ENCODE measurements at regions not wholly inside any gene's neighbourhood (a gene's known extent, or its start where the extent isn't known, plus 50 kb on each side); places are given as distances from the start of the nearest gene placed in this dataset.

DNA sequence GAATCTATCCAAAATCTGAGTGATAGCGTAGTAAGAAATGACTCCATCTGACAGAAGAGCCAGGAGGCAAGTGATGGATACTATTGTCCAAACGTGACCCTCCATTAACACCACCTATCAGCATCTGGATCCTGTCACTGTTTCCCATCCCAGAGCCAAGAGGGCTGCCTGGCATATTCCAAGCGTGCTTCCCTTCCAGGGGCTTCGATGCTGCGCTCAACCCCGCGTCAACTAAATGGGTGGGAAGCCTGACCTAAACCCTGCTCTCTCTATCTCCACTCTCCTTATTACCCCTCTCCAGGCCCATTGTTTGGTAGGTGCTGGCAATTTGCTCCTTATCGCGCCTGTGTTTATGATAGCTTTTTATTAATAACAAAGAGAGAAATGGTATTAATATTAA is 83.2 kb downstream of the NR2F2 start:
- Mint-ChIP-seq H3K4me3 (ENCODE audit: unreplicated experiment) (no peak overlapping the region), H3K36me3 (ENCODE audit: unreplicated experiment) (no peaks in the 10 kb centered on the region), H3K27me3 (ENCODE audit: unreplicated experiment) (peaks cover 47% of the 10 kb centered on the region), H3K9me3 (ENCODE audit: unreplicated experiment) (peaks cover 12% of the 10 kb centered on the region), H3K4me1 (ENCODE audit: low read depth, unreplicated experiment) (peaks cover 2% of the 10 kb centered on the region), H3K27ac (ENCODE audit: unreplicated experiment) (no peak overlapping the region)
- no peak for DNase-seq
- TF ChIP-seq, protein P1, sequence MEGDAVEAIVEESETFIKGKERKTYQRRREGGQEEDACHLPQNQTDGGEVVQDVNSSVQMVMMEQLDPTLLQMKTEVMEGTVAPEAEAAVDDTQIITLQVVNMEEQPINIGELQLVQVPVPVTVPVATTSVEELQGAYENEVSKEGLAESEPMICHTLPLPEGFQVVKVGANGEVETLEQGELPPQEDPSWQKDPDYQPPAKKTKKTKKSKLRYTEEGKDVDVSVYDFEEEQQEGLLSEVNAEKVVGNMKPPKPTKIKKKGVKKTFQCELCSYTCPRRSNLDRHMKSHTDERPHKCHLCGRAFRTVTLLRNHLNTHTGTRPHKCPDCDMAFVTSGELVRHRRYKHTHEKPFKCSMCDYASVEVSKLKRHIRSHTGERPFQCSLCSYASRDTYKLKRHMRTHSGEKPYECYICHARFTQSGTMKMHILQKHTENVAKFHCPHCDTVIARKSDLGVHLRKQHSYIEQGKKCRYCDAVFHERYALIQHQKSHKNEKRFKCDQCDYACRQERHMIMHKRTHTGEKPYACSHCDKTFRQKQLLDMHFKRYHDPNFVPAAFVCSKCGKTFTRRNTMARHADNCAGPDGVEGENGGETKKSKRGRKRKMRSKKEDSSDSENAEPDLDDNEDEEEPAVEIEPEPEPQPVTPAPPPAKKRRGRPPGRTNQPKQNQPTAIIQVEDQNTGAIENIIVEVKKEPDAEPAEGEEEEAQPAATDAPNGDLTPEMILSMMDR (IDR thresholded peaks at IDR 0.05; ENCODE audit: partially characterized antibody, unreplicated experiment): no peak

DNA sequence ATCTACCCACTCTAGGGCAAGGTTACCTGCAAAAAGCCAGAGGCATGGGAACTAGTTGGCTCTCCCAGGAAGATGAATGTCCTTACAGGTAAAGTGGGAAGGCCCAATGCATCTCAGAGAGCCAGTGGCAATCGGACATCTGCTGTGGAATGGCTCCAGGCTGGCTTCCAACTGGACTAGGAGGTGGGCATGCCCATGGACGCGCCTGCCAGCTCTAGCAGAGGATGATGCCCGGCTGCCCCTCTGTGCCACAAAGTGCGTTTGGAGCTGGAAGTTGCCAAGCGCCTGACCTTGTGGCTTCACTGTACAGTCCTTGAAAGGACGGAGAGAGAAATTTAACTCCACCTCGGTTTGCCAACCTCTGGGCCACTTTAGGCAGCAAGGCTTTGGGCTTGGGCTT is 84.4 kb downstream of the NR2F2 start:
- H3K4me3 Mint-ChIP-seq (ENCODE audit: unreplicated experiment): no peak overlapping the region
- TF ChIP-seq, protein P1 (IDR thresholded peaks at IDR 0.05; ENCODE audit: partially characterized antibody, unreplicated experiment): no peak
- H3K27ac Mint-ChIP-seq (ENCODE audit: unreplicated experiment): no peak overlapping the region
- peaks cover 43% of the 10 kb centered on the region for H3K27me3 Mint-ChIP-seq (ENCODE audit: unreplicated experiment)
- H3K36me3 Mint-ChIP-seq (ENCODE audit: unreplicated experiment): no peaks in the 10 kb centered on the region
- peaks cover 7% of the 10 kb centered on the region for H3K9me3 Mint-ChIP-seq (ENCODE audit: unreplicated experiment)
- H3K4me1 Mint-ChIP-seq (ENCODE audit: low read depth, unreplicated experiment): no peaks in the 10 kb centered on the region
- no peak for DNase-seq

DNA sequence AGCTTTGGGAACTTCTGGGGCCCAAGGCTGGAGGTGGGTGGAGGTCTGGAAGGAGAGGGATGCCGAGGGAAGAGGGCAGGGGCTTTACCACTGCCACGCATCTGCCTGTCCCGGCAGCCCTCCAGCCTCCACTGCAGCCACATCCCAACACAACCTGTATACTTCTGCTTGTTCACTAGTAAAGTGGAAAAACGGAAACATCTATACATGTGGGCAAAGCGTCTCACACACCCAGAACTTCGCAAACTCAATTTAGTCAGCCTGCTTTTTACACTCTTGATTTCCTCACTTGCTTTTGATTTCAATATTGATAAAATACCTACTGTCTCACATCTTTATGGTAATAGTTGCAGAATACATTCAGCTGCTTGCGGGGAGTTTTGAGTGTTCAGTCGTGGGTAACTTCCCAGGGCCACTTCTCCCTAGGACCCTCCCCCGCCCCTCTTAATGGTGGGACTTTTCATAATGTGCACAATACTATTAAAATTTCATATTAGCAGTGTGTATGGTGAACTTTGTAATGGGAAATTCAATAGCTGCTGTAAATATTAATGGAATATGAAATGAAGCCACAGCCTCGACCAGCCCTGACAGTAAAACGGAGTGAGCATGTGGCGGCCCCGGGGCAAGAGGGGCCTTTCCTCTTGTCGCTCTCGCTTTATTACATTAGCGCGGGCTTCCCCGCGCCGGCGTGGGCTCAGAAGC is 85.2 kb downstream of the NR2F2 start:
- DNase-seq: no peak
- TF ChIP-seq, protein P1 (IDR thresholded peaks at IDR 0.05; ENCODE audit: partially characterized antibody, unreplicated experiment): no peak
- no peak overlapping the region for H3K4me3 Mint-ChIP-seq (ENCODE audit: unreplicated experiment)
- H3K4me1 Mint-ChIP-seq (ENCODE audit: low read depth, unreplicated experiment): no peaks in the 10 kb centered on the region
- H3K36me3 Mint-ChIP-seq (ENCODE audit: unreplicated experiment): no peaks in the 10 kb centered on the region
- H3K9me3 Mint-ChIP-seq (ENCODE audit: unreplicated experiment): peaks cover 7% of the 10 kb centered on the region
- H3K27me3 Mint-ChIP-seq (ENCODE audit: unreplicated experiment): peaks cover 39% of the 10 kb centered on the region
- H3K27ac Mint-ChIP-seq (ENCODE audit: unreplicated experiment): no peak overlapping the region

DNA sequence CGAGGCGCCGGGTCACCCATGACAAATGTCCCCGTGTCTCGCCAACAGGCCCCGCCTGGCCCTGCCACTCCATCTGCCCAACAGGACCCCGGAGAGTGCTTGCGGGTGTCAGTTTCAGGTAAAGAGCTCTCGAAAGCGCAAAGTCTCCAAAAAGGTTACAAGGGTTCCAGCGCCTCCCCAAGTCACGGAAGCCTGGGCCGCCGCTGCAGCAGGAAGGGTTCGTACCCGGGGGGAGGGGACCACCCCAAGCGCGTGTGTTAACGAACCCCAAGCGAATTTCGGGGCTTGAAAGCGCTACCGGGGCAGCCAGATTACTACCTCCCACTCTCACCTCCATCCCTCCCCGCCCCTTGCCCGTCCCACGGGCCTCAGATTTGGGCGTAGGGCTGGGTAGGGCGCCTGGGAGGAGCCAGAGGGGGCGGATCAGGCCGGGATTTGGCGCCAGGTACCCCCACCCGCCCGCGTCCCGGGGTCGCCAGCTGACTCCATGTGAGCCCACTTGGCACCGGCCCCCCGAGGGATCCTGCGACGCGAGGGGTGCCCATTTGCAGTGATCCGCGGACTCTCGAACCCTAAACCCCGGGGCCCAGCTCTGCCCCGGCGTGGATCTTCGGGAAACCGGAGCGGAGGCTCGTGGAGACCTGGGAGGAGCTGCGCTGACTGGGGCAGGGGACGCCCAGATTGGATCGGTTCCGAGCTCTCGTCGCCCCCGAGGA is 85.9 kb downstream of the NR2F2 start:
- H3K4me3 Mint-ChIP-seq (ENCODE audit: unreplicated experiment): no peak overlapping the region
- peaks cover 35% of the 10 kb centered on the region for H3K27me3 Mint-ChIP-seq (ENCODE audit: unreplicated experiment)
- H3K27ac Mint-ChIP-seq (ENCODE audit: unreplicated experiment): no peak overlapping the region
- H3K4me1 Mint-ChIP-seq (ENCODE audit: low read depth, unreplicated experiment): no peaks in the 10 kb centered on the region
- H3K9me3 Mint-ChIP-seq (ENCODE audit: unreplicated experiment): peaks cover 7% of the 10 kb centered on the region
- no peak for DNase-seq
- TF ChIP-seq, protein P1 (IDR thresholded peaks at IDR 0.05; ENCODE audit: partially characterized antibody, unreplicated experiment): no peak
- no peaks in the 10 kb centered on the region for H3K36me3 Mint-ChIP-seq (ENCODE audit: unreplicated experiment)

Measured in glutamatergic neuron (in vitro differentiated cells).